GM23338 (cell line): ENCODE measurements at regions not wholly inside any gene's neighbourhood (a gene's known extent, or its start where the extent isn't known, plus 50 kb on each side); places are given as distances from the start of the nearest gene placed in this dataset.

Experiments used
- ATAC-seq: fragments of 200-7000 bp; cut with Tn5 transposase; 3 replicates; pipeline ENCODE4 v1.9.1; 2020
- DNase-seq: peaks from one replicate; pipeline ENCODE4 v3.0.0-alpha.2; 2015; ENCODE audit warnings: low spot score
- H2AFZ ChIP-seq: fragments of 200-600 bp; sonication (generic); 2 replicates; pipeline ENCODE4 v1.8.0; 2016; ENCODE audit warnings: antibody characterized with exemption, mild to moderate bottlenecking, moderate library complexity
- H3F3A ChIP-seq: fragments of 200-600 bp; sonication (generic); replicated peaks from 2 replicates; pipeline ENCODE4 v1.8.0; 2017; ENCODE audit warnings: antibody characterized with exemption, mixed run types, low read depth
- H3K27ac ChIP-seq: fragments of 200-600 bp; sonication (generic); 2 replicates; pipeline ENCODE4 v1.6.1; 2016; ENCODE audit warnings: low read depth
- H3K27me3 ChIP-seq: fragments of 200-600 bp; sonication (generic); 2 replicates; pipeline ENCODE4 v1.8.0; 2016; ENCODE audit warnings: mild to moderate bottlenecking, mixed run types, moderate library complexity; ENCODE audit not compliant: insufficient read depth
- H3K36me3 ChIP-seq: fragments of 200-600 bp; sonication (generic); 2 replicates; pipeline ENCODE4 v1.8.0; 2016; ENCODE audit warnings: mild to moderate bottlenecking; ENCODE audit not compliant: insufficient read depth
- H3K4me1 ChIP-seq: fragments of 200-600 bp; sonication (generic); 2 replicates; pipeline ENCODE4 v1.8.0; 2016; ENCODE audit warnings: mild to moderate bottlenecking, moderate library complexity; ENCODE audit not compliant: insufficient read depth
- H3K4me2 ChIP-seq: fragments of 200-600 bp; sonication (generic); 2 replicates; pipeline ENCODE4 v1.7.1; 2017; ENCODE audit warnings: mixed run types
- H3K4me3 ChIP-seq: fragments of 200-600 bp; sonication (generic); 2 replicates; pipeline ENCODE4 v1.6.1; 2016; ENCODE audit warnings: mixed run types
- H3K79me2 ChIP-seq: fragments of 200-600 bp; sonication (generic); replicated peaks from 2 replicates; pipeline ENCODE4 v1.8.0; 2017; ENCODE audit warnings: mild to moderate bottlenecking; ENCODE audit not compliant: insufficient read depth
- H3K9me2 ChIP-seq: fragments of 200-600 bp; sonication (generic); 2 replicates; pipeline ENCODE4 v1.8.0; 2017; ENCODE audit not compliant: insufficient read depth
- H4K20me1 ChIP-seq: fragments of 200-600 bp; sonication (generic); replicated peaks from 2 replicates; pipeline ENCODE4 v1.8.0; 2017; ENCODE audit warnings: mild to moderate bottlenecking; ENCODE audit not compliant: insufficient read depth
- H3K27ac Mint-ChIP-seq: 2 replicates; pipeline ENCODE4 v1.8.0; 2020; ENCODE audit warnings: inconsistent platforms, mild to moderate bottlenecking, moderate library complexity, mixed read lengths
- H3K27me3 Mint-ChIP-seq: 3 replicates; pipeline ENCODE4 v1.8.0; 2022; ENCODE audit warnings: low read depth, mild to moderate bottlenecking, moderate library complexity, mixed read lengths, inconsistent platforms; ENCODE audit not compliant: insufficient read depth, poor library complexity
- H3K36me3 Mint-ChIP-seq: 3 replicates; pipeline ENCODE4 v1.8.0; 2021; ENCODE audit warnings: low read depth, mild to moderate bottlenecking, inconsistent platforms, moderate library complexity, mixed read lengths
- H3K4me1 Mint-ChIP-seq: 3 replicates; pipeline ENCODE4 v1.8.0; 2020; ENCODE audit warnings: mild to moderate bottlenecking, inconsistent platforms, mixed read lengths
- H3K4me3 Mint-ChIP-seq: 3 replicates; pipeline ENCODE4 v1.8.0; 2021; ENCODE audit warnings: moderate library complexity, mild to moderate bottlenecking, inconsistent platforms, mixed read lengths
- H3K9me3 Mint-ChIP-seq: 3 replicates; pipeline ENCODE4 v1.8.0; 2020; ENCODE audit warnings: moderate library complexity, mild to moderate bottlenecking, inconsistent platforms, mixed read lengths
- CREB1 ChIP-seq: fragments of 250-450 bp; sonication (Bioruptor Pico); IDR thresholded peaks from 2 replicates; pipeline ENCODE4 v1.5.0; 2020; ENCODE audit warnings: low read depth, mild to moderate bottlenecking, moderate library complexity
- EZH2 ChIP-seq: fragments of 200-600 bp; sonication (generic); IDR thresholded peaks from one replicate; pipeline ENCODE4 v1.8.0; 2017; ENCODE audit warnings: antibody characterized with exemption, mild to moderate bottlenecking, low read depth; ENCODE audit not compliant: unreplicated experiment
- EZH2phosphoT487 ChIP-seq: fragments of 200-600 bp; sonication (generic); IDR thresholded peaks from one replicate; pipeline ENCODE4 v1.8.1; 2018; ENCODE audit warnings: antibody characterized with exemption; ENCODE audit not compliant: unreplicated experiment
- REST ChIP-seq: IDR thresholded peaks from one replicate; pipeline ENCODE4 v1.6.1; 2018; ENCODE audit warnings: antibody characterized with exemption; ENCODE audit not compliant: unreplicated experiment
- STAT1 ChIP-seq: IDR thresholded peaks from one replicate; pipeline ENCODE4 v1.6.1; 2016; ENCODE audit warnings: antibody characterized with exemption; ENCODE audit not compliant: unreplicated experiment
- ZNF331 ChIP-seq: fragments of 250-450 bp; sonication (Bioruptor Pico); IDR thresholded peaks from 2 replicates; pipeline ENCODE4 v1.5.0; 2020; ENCODE audit warnings: low read depth, mild to moderate bottlenecking, moderate library complexity
- TF ChIP-seq, protein P1 (sequence below): IDR thresholded peaks from 2 replicates; pipeline ENCODE4 v1.6.1; 2016; ENCODE audit warnings: antibody characterized with exemption
- TF ChIP-seq, protein P2 (sequence below), 2 experiments: fragments of 200-600 bp in 1 of 2; sonication (generic) in 1 of 2; conservative IDR thresholded peaks; 2 replicates each; pipeline versions ENCODE4 v1.5.1 to v1.6.1; 2016 to 2017; ENCODE audit warnings: antibody characterized with exemption in 2 of 2, low read depth in 2 of 2, mild to moderate bottlenecking in 2 of 2, moderate library complexity in 1 of 2

- H3K79me2 ChIP-seq: no peaks in the 10 kb centered on the region
- Mint-ChIP-seq H3K9me3 (no peaks in the 10 kb centered on the region), H3K27ac (no peak overlapping the region), H3K36me3 (no peaks in the 10 kb centered on the region), H3K27me3 (peaks cover 8% of the 10 kb centered on the region), H3K4me1 (peaks cover 34% of the 10 kb centered on the region), H3K4me3 (no peak overlapping the region)
- no peaks in the 10 kb centered on the region for H4K20me1 ChIP-seq
- H3K9me2 ChIP-seq: no peaks in the 10 kb centered on the region
- TF ChIP-seq ZNF331 (CRISPR knock-in tag) (no peak), EZH2 (no peak), EZH2phosphoT487 (no peak), STAT1 (no peak), CREB1 (CRISPR knock-in tag) (no peak)
- TF ChIP-seq, protein P1, sequence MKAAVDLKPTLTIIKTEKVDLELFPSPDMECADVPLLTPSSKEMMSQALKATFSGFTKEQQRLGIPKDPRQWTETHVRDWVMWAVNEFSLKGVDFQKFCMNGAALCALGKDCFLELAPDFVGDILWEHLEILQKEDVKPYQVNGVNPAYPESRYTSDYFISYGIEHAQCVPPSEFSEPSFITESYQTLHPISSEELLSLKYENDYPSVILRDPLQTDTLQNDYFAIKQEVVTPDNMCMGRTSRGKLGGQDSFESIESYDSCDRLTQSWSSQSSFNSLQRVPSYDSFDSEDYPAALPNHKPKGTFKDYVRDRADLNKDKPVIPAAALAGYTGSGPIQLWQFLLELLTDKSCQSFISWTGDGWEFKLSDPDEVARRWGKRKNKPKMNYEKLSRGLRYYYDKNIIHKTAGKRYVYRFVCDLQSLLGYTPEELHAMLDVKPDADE: no peak
- TF ChIP-seq, protein P2, sequence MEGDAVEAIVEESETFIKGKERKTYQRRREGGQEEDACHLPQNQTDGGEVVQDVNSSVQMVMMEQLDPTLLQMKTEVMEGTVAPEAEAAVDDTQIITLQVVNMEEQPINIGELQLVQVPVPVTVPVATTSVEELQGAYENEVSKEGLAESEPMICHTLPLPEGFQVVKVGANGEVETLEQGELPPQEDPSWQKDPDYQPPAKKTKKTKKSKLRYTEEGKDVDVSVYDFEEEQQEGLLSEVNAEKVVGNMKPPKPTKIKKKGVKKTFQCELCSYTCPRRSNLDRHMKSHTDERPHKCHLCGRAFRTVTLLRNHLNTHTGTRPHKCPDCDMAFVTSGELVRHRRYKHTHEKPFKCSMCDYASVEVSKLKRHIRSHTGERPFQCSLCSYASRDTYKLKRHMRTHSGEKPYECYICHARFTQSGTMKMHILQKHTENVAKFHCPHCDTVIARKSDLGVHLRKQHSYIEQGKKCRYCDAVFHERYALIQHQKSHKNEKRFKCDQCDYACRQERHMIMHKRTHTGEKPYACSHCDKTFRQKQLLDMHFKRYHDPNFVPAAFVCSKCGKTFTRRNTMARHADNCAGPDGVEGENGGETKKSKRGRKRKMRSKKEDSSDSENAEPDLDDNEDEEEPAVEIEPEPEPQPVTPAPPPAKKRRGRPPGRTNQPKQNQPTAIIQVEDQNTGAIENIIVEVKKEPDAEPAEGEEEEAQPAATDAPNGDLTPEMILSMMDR (conservative IDR thresholded peaks at IDR 0.05; ENCODE audit: low read depth in 2 of 2): no peak
- H3K36me3 ChIP-seq: no peaks in the 10 kb centered on the region
- H3K4me2 ChIP-seq: no peak overlapping the region
- no peak overlapping the region for H2AFZ ChIP-seq
- H3K4me3 ChIP-seq: no peak overlapping the region
- no peak overlapping the region for H3K27ac ChIP-seq
- H3K4me1 ChIP-seq: peaks cover 14% of the 10 kb centered on the region
- H3F3A ChIP-seq: no peaks in the 10 kb centered on the region
- DNase-seq (no peak), ATAC-seq (no peak)
- no peaks in the 10 kb centered on the region for H3K27me3 ChIP-seq
These were observed 92.6 kb downstream of the MYCN start for GRCh38 chr2:16033032-16033293.

DNA sequence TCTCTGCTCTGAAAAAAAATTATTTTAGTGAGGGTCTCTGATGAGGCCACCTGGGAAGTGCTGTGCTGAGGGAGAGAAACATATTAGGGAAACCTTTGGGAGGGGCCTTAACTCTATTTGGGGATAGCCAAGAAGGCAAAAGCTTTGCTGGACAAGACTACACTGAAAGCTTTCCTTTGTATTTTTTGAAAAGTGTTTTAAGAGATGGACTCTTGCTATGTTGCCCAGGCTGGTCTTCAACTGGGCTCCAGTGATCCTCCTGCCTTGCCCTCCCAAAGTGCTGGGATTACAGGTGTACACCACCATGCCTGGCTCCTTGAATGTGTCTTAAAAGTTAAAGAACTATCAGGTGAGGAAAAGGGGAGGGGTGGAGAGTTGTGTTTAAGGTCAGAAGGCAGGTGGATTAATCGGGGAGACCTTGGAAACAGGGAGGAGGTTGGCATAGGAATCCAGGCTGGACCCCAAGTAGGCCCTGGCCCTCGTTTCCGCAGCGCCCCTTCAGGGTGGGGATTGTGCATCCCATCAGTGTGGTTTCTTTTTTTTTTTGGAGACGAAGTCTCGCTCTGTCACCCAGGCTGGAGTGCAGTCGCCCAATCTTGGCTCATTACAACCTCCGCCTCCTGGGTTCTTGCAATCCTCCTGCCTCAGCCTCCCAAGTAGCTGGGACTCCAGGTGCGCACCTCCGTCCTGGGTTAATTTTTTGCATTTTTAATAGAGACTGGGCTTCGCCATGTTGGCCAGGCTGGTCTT, 92.1 kb downstream of the MYCN start:
- no peaks in the 10 kb centered on the region for H3K36me3 Mint-ChIP-seq
- Histone ChIP-seq H3K4me1 (peaks cover 14% of the 10 kb centered on the region), H3K9me2 (no peaks in the 10 kb centered on the region), H3K79me2 (no peaks in the 10 kb centered on the region), H2AFZ (no peak overlapping the region), H4K20me1 (no peaks in the 10 kb centered on the region), H3F3A (no peaks in the 10 kb centered on the region), H3K27me3 (no peaks in the 10 kb centered on the region), H3K27ac (no peak overlapping the region), H3K4me3 (no peak overlapping the region), H3K4me2 (no peak overlapping the region), H3K36me3 (no peaks in the 10 kb centered on the region)
- H3K4me1 Mint-ChIP-seq: peaks cover 32% of the 10 kb centered on the region
- peaks cover 8% of the 10 kb centered on the region for H3K27me3 Mint-ChIP-seq
- ATAC-seq (no peak), DNase-seq (no peak)
- no peaks in the 10 kb centered on the region for H3K9me3 Mint-ChIP-seq
- H3K27ac Mint-ChIP-seq: no peak overlapping the region
- no peak overlapping the region for H3K4me3 Mint-ChIP-seq
- TF ChIP-seq, protein P1: no peak
- TF ChIP-seq REST: no peak
